Tibial nerve (tissue), 4 donors: ENCODE measurements at regions not wholly inside any gene's neighbourhood (a gene's known extent, or its start where the extent isn't known, plus 50 kb on each side); places are given as distances from the start of the nearest gene placed in this dataset.

Experiments
- EP300 ChIP-seq, 2 donors: sonication (generic); formaldehyde crosslinking; IDR thresholded peaks; one replicate each; pipeline ENCODE4 v1.6.1; 2017; ENCODE audit warnings: antibody characterized with exemption in 2 of 2, mild to moderate bottlenecking in 1 of 2
- TF ChIP-seq, protein P1 (sequence below), 5 experiments: fragments of 200-600 bp in 3 of 5; fragments of 450-650 bp in 2 of 5; sonication (generic) in 3 of 5; IDR thresholded peaks; one replicate each; pipeline ENCODE4 v1.5.1; 2016 to 2019; ENCODE audit warnings: antibody characterized with exemption in 5 of 5, mild to moderate bottlenecking in 3 of 5, moderate library complexity in 2 of 5

DNA sequence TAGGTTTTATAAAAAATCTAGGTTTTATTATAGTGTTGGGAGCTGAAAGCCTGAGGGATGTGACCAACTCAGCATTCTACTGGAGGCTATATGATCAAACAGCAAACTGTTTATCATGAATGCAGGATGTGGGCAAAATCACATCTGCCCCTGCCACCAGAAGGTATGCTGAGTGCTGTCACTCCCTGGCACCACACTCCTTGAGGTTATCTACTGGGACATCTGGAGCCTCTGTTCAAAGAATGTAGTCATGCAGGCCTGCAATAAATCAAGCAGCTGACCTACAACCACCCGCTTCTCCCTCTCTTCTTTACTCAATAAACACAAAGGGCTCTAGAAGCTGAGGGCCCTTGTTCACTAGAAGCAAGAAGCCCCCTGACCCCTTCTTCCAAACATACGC lies 328.4 kb upstream of the DDX18 start:
- TF ChIP-seq, protein P1, sequence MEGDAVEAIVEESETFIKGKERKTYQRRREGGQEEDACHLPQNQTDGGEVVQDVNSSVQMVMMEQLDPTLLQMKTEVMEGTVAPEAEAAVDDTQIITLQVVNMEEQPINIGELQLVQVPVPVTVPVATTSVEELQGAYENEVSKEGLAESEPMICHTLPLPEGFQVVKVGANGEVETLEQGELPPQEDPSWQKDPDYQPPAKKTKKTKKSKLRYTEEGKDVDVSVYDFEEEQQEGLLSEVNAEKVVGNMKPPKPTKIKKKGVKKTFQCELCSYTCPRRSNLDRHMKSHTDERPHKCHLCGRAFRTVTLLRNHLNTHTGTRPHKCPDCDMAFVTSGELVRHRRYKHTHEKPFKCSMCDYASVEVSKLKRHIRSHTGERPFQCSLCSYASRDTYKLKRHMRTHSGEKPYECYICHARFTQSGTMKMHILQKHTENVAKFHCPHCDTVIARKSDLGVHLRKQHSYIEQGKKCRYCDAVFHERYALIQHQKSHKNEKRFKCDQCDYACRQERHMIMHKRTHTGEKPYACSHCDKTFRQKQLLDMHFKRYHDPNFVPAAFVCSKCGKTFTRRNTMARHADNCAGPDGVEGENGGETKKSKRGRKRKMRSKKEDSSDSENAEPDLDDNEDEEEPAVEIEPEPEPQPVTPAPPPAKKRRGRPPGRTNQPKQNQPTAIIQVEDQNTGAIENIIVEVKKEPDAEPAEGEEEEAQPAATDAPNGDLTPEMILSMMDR (IDR thresholded peaks at IDR 0.05) = no peak
- TF ChIP-seq EP300 (IDR thresholded peaks at IDR 0.05) = no peak
